GM21529 (cell line): ENCODE measurements at regions not wholly inside any gene's neighbourhood (a gene's known extent, or its start where the extent isn't known, plus 50 kb on each side); places are given as distances from the start of the nearest gene placed in this dataset.
A peak's percentile ranks its signal among the peaks of the same experiment; 100 is the strongest.

Experiments
- ATAC-seq: cut with Tn5 transposase; IDR thresholded peaks from one replicate; pipeline ENCODE4 v1.9.1; 2021; ENCODE audit not compliant: unreplicated experiment

GRCh38 chr9:73548201-73548600, 396.5 kb downstream of the ANXA1 start:
- no peak for ATAC-seq

DNA sequence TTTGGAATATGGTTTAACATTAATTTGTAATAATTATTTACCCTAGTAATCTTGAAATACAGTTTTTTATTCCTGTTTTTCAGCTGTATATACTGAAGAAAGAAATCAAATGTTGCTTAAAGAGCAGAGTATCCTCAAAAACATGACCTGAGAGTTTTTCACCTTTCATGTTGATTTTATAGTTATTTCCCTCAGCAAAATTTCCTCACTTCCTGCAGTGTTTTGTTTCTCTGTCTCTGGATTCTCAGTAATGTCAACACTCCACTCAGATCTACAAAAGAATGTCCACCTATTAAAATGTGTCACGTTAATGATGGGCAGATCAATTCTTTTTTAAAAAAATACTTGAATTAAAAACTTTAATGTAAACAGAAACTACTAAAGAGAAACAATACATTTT, 398.3 kb downstream of the ANXA1 start:
- no peak for ATAC-seq

DNA sequence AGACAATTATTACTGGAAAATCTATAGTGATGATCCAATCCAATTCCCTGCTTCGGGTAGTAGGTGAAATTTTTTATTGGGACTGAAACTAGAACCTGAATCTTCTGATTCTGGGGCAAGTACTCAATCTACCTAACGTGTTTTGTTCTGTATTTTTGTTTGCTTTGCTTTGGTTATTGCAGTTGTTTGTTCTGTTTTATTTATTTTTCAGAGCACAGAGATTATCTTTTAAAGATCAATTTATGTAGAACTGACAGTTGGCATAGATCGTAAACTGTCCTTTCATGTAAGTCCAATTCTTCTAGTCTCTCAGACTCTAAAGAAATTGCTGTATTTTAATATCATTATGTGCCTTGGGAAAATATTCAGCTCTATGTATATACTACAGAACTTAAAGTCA, 401.6 kb downstream of the ANXA1 start:
- ATAC-seq: no peak

GRCh38 chr9:73558471-73558870, 406.8 kb downstream of the ANXA1 start:
- ATAC-seq: no peak

DNA sequence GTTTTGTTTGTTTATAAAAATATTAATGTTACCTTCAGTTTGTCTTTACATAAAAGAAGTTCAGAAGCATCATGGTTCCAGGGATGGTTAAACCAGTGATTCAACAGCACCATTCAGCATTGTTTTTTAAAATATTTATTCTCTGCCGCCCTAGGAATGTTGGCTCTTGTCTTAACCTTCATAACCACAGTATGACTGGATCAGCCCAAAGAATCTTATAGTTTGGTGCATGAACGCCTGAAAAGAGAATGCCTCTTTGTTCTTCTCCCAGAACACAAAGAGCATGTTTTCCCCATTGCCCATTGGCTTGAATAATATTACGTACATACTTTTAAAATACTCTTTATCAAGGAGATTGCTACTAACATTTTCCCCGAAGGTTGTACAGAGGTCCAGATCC, 413.4 kb downstream of the ANXA1 start:
- ATAC-seq: no peak

DNA sequence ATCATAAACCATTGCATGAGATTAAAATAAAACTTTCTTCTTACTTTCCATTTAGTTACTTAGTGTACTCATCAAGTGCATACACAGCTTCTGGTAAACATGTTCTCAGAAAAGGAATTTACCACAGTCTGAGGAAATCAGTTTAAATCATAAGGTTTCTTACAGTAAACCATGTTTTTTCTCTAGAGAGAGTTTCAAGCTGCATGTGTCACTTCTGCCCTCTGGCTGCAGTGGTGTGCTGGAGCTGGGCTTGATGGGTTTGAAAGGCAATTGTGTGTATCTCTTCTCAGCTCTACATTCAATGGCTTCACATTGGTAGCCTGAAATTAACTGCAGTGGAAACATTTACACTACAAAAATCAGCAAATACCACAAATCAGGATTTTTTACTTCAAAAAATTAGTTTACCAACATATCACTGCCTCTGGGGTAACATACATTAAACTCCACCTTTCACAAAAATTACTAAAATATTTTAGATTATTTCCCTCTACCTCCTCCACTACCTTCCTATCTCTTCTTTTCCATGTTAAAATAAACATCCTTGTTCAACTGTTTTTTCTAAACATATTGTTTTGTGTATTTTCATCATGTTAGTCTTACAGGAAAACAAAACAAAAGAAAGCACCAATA, 414.3 kb downstream of the ANXA1 start:
- ATAC-seq: no peak

- no peak for ATAC-seq
Observed at GRCh38 chr9:73566627-73567026, 415.0 kb downstream of the ANXA1 start.

DNA sequence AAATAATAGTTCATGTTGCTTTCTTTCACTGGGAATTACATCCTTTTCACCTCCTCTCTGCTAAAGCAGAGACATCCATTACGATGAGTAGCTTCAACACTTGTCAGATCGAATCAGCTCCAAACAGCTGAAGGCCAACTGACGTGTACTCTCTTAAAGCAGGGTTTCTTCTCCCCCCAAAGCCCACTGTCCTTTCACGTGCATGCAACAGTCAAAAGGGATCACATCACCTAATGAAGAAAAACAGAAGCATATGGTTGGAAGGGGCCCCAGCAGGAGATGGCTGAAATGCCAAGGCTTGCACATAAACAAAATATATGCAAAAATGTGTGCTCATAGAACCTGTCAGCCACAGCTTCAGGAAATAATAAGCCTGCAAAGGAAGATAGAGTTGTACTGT, 421.6 kb downstream of the ANXA1 start:
- no peak for ATAC-seq

DNA sequence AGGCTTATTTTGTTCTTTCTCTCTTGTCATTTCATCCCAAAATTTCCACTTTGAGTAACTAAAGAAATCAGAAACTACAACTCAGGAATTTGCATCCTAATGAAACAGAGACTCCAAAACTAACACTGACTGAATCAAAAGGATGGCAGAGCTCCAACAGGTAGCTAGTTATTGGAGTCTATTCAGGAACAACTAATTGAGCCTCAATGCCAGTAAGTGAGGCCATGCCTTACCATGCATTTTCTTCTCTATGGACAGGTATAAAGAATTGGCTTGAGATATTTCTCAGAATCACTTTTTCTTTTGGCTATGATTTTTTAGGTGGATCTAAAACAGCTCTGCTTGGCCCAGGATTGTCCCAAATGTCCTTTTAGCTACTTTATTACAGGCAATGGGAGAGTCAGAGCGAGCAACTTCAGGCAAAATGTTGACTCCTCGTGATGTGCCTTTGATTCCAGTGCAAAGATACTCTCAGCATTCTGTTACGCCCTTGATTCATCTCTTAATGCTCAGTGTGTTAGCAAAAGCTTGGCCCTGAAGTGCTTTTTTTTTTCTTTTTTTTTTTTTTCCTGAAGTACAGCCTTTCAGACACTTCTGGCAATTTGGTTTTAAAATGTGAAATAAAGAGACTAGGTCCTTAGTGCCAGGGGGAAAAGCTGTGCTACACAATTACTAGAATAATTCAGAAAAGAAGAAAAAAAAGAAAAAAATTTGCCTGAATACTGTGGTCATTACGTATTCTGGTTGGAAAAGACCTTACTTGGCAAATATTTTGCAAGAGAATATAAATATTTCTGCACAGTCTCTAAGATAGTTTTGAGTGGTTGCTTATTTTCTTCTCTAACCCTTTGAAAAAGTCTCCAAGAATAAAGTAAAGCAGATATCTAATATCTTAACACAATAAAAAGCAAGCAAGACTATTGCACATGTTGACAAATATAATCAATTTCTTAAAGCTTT, 423.7 kb downstream of the ANXA1 start:
- no peak for ATAC-seq

- no peak for ATAC-seq
Observed at GRCh38 chr9:73577848-73578247, 426.2 kb downstream of the ANXA1 start.

GRCh38 chr9:73579823-73580222, 428.2 kb downstream of the ANXA1 start:
- no peak for ATAC-seq

DNA sequence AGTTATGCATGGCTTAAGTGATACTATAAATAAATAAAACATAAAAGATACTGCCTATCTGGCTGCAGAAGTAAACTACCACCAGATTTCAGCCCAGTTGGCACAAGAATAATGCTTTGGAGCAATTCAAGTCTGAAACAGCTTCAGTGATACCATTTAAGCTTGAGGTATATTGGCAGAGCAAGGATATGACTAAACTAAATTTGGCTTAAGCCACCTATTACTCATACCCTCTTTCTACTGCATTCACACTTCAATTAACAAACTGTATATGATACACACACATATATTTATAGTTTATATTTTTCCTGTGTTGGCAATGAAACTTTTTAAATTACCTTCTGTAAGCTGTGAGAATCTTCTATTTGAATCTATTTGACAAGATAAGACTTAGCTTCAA, 431.9 kb downstream of the ANXA1 start:
- no peak for ATAC-seq

GRCh38 chr9:73595036-73595545, 443.4 kb downstream of the ANXA1 start:
- ATAC-seq: no peak

GRCh38 chr9:73596321-73596720, 444.7 kb downstream of the ANXA1 start:
- no peak for ATAC-seq

DNA sequence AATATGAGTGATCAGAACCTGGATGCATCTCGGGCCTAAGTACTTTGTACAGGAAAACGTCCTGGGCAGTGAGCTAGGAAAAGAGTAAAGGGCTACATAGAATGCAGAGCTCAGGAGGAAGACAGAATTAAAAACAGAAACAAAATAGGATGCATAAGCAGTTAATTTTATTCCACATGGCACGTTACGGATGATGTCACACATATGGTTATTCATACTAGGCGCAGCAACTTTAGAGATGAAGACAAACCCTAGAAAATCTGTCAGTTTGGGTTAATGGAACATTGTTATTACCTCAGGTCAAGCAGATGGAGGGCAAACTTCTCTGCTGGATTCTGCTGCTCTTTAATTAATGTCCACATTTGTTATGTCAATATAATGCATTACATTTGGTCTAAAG, 445.4 kb downstream of the ANXA1 start:
- ATAC-seq: no peak

DNA sequence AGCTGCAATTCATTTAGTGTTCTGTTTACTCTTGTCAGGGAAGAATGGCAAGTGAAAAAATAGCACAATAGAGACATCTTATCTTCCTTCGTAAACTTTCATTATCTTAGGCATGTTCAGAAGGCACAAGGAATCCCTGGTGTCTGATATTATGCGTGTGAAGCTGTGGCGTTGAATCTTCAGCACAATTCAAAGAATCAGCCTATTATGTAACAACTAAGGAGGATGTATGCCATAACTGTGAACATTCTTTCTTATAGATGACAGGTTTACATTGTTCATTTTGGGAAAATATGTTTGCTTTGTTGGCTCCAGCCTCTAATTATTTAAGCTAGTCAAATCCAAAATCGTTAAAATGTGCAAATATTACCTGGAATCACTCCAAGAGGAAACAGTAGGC, 446.1 kb downstream of the ANXA1 start:
- no peak for ATAC-seq

DNA sequence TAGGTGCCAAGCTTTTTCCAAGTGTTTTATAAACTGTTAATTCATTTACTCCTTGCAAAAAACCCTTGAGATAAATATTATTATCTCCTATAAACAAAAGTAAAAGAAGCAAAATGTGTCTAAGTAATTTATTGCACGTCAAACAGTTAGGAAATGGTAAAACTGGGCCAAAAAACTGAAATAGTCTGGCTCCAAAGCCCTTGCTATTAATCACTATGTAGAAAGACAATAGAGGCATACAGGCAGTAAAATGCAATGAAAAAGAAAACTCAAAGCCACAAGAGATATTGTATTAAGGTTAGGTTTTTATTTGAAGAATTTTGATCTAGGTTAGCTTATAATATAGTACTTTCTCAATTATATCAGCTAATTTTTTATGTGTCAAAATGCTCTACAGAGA, 457.7 kb downstream of the ANXA1 start:
- ATAC-seq: no peak

- no peak for ATAC-seq
Observed at GRCh38 chr9:73611032-73611431, 459.4 kb downstream of the ANXA1 start.

- ATAC-seq: no peak
Observed at GRCh38 chr9:73613092-73613701, 461.5 kb downstream of the ANXA1 start.

- ATAC-seq: no peak
Observed at GRCh38 chr9:73615557-73615956, 463.9 kb downstream of the ANXA1 start.

DNA sequence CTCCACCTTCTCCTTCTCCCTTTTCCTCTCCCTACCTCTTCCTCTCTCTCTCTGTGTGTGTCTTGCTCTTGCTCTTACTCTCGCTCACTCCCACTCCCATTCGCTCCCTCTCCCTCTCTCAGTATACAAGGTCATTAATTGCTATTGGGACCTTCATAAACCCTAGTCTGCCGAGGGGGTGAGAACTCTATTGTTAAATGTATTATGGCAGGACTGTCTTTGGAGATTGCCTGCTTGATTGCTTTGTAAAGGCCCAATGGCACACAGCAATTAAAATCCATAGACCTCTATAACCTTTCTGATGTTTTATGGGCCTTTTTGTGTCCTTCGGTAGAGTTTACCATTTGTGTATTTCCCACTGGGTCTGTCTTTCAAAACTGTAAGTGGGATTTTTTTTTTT, 465.9 kb downstream of the ANXA1 start:
- ATAC-seq: no peak

GRCh38 chr9:73640971-73641370, 489.3 kb downstream of the ANXA1 start:
- ATAC-seq: peak; percentile 81
